ENCODE measurements at regions not wholly inside any gene's neighbourhood (a gene's known extent, or its start where the extent isn't known, plus 50 kb on each side); places are given as distances from the start of the nearest gene placed in this dataset.
A peak's percentile ranks its signal among the peaks of the same experiment; 100 is the strongest.

GRCh38 chr10:10818082-10818481 is 199.6 kb upstream of the CELF2 start:
- TF ChIP-seq CTCF (IDR thresholded peaks at IDR 0.05; ENCODE audit: insufficient read depth, low read depth, low read length) (no peak), EZH2 (IDR thresholded peaks at IDR 0.05; ENCODE audit: insufficient read depth, low read length) (no peak)
- Mint-ChIP-seq H3K36me3 (ENCODE audit: low read depth, unreplicated experiment) (peaks cover 5% of the 10 kb centered on the region), H3K9me3 (ENCODE audit: unreplicated experiment) (no peaks in the 10 kb centered on the region), H3K27me3 (ENCODE audit: low read depth, unreplicated experiment) (no peaks in the 10 kb centered on the region), H3K4me1 (ENCODE audit: low read depth, unreplicated experiment) (no peaks in the 10 kb centered on the region), H3K27ac (ENCODE audit: unreplicated experiment) (no peak overlapping the region), H3K4me3 (ENCODE audit: unreplicated experiment) (no peak overlapping the region)
- peaks cover 2% of the 10 kb centered on the region for H3K9me3 ChIP-seq (ENCODE audit: insufficient read depth, low read depth, low read length)
- H3K4me2 ChIP-seq (ENCODE audit: low read length): no peak overlapping the region
- no peaks in the 10 kb centered on the region for H4K20me1 ChIP-seq (ENCODE audit: insufficient read depth, low read length)
- DNase-seq (ENCODE audit: low read depth): peak; percentile 44
- H3K27ac ChIP-seq (ENCODE audit: low read depth, low read length): no peak overlapping the region
- no peak overlapping the region for H3K4me3 ChIP-seq (ENCODE audit: insufficient read depth, low read depth, low read length)
- peaks cover 8% of the 10 kb centered on the region for H3K4me1 ChIP-seq (ENCODE audit: insufficient read depth, low read length)
- H2AFZ ChIP-seq (ENCODE audit: low read depth, low read length): no peak overlapping the region
- H3K9ac ChIP-seq (ENCODE audit: low read length): no peak overlapping the region
- H3K79me2 ChIP-seq (ENCODE audit: insufficient read depth, low read length): no peaks in the 10 kb centered on the region
- H3K27me3 ChIP-seq (ENCODE audit: insufficient read depth, low read length): no peaks in the 10 kb centered on the region
- peak; percentile 76 for FAIRE-seq
- no peaks in the 10 kb centered on the region for H3K36me3 ChIP-seq (ENCODE audit: insufficient read depth, low read length)

- peaks cover 11% of the 10 kb centered on the region for H3K4me1 ChIP-seq (ENCODE audit: insufficient read depth, low read length)
- Mint-ChIP-seq H3K4me3 (ENCODE audit: unreplicated experiment) (no peak overlapping the region), H3K9me3 (ENCODE audit: unreplicated experiment) (no peaks in the 10 kb centered on the region), H3K4me1 (ENCODE audit: low read depth, unreplicated experiment) (peaks cover 5% of the 10 kb centered on the region), H3K27ac (ENCODE audit: unreplicated experiment) (no peak overlapping the region), H3K27me3 (ENCODE audit: low read depth, unreplicated experiment) (no peaks in the 10 kb centered on the region), H3K36me3 (ENCODE audit: low read depth, unreplicated experiment) (peaks cover 5% of the 10 kb centered on the region)
- FAIRE-seq: no peak
- DNase-seq (ENCODE audit: low read depth): no peak
- no peaks in the 10 kb centered on the region for H3K36me3 ChIP-seq (ENCODE audit: insufficient read depth, low read length)
- no peak overlapping the region for H2AFZ ChIP-seq (ENCODE audit: low read depth, low read length)
- H3K27me3 ChIP-seq (ENCODE audit: insufficient read depth, low read length): no peaks in the 10 kb centered on the region
- no peaks in the 10 kb centered on the region for H4K20me1 ChIP-seq (ENCODE audit: insufficient read depth, low read length)
- H3K9ac ChIP-seq (ENCODE audit: low read length): no peak overlapping the region
- H3K4me3 ChIP-seq (ENCODE audit: insufficient read depth, low read depth, low read length): no peak overlapping the region
- no peak overlapping the region for H3K4me2 ChIP-seq (ENCODE audit: low read length)
- TF ChIP-seq CTCF (IDR thresholded peaks at IDR 0.05; ENCODE audit: insufficient read depth, low read depth, low read length) (no peak), EZH2 (IDR thresholded peaks at IDR 0.05; ENCODE audit: insufficient read depth, low read length) (no peak)
- peaks cover 2% of the 10 kb centered on the region for H3K9me3 ChIP-seq (ENCODE audit: insufficient read depth, low read depth, low read length)
- no peak overlapping the region for H3K27ac ChIP-seq (ENCODE audit: low read depth, low read length)
- no peaks in the 10 kb centered on the region for H3K79me2 ChIP-seq (ENCODE audit: insufficient read depth, low read length)
Observed at GRCh38 chr10:10819206-10819856, 198.3 kb upstream of the CELF2 start.

- Histone ChIP-seq H3K27ac (ENCODE audit: low read depth, low read length) (no peak overlapping the region), H3K36me3 (ENCODE audit: insufficient read depth, low read length) (no peaks in the 10 kb centered on the region), H3K9ac (ENCODE audit: low read length) (no peak overlapping the region), H3K79me2 (ENCODE audit: insufficient read depth, low read length) (no peaks in the 10 kb centered on the region), H3K4me1 (ENCODE audit: insufficient read depth, low read length) (peaks cover 28% of the 10 kb centered on the region), H3K4me2 (ENCODE audit: low read length) (no peak overlapping the region), H3K27me3 (ENCODE audit: insufficient read depth, low read length) (no peaks in the 10 kb centered on the region), H3K4me3 (ENCODE audit: insufficient read depth, low read depth, low read length) (no peak overlapping the region), H3K9me3 (ENCODE audit: insufficient read depth, low read depth, low read length) (peaks cover 2% of the 10 kb centered on the region), H4K20me1 (ENCODE audit: insufficient read depth, low read length) (no peaks in the 10 kb centered on the region), H2AFZ (ENCODE audit: low read depth, low read length) (no peak overlapping the region)
- TF ChIP-seq CTCF (IDR thresholded peaks at IDR 0.05; ENCODE audit: insufficient read depth, low read depth, low read length) (no peak), EZH2 (IDR thresholded peaks at IDR 0.05; ENCODE audit: insufficient read depth, low read length) (no peak)
- H3K27ac Mint-ChIP-seq (ENCODE audit: unreplicated experiment): no peak overlapping the region
- H3K27me3 Mint-ChIP-seq (ENCODE audit: low read depth, unreplicated experiment): no peaks in the 10 kb centered on the region
- no peaks in the 10 kb centered on the region for H3K9me3 Mint-ChIP-seq (ENCODE audit: unreplicated experiment)
- H3K36me3 Mint-ChIP-seq (ENCODE audit: low read depth, unreplicated experiment): peaks cover 5% of the 10 kb centered on the region
- DNase-seq (ENCODE audit: low read depth) (no peak), FAIRE-seq (no peak)
- H3K4me3 Mint-ChIP-seq (ENCODE audit: unreplicated experiment): no peak overlapping the region
- H3K4me1 Mint-ChIP-seq (ENCODE audit: low read depth, unreplicated experiment): peaks cover 17% of the 10 kb centered on the region
Observed at GRCh38 chr10:10821926-10822325, 195.7 kb upstream of the CELF2 start.
